ENCODE measurements at regions not wholly inside any gene's neighbourhood (a gene's known extent, or its start where the extent isn't known, plus 50 kb on each side); places are given as distances from the start of the nearest gene placed in this dataset.

- no peak overlapping the region for H3K4me3 ChIP-seq (ENCODE audit: low read depth, low read length)
- TF ChIP-seq CTCF (IDR thresholded peaks at IDR 0.05; ENCODE audit: low read depth, low read length, missing control alignments), result no peak
Measured at GRCh38 chr5:14090755-14091154, 52.4 kb upstream of the TRIO start.

GRCh38 chr5:14090290-14090689 lies 52.9 kb upstream of the TRIO start:
- DNase-seq (ENCODE audit: low read depth), result no peak
- no peak for TF ChIP-seq CTCF (IDR thresholded peaks at IDR 0.05; ENCODE audit: low read depth, low read length, missing control alignments)

More at GRCh38 chr5:14090755-14091154, 52.4 kb upstream of the TRIO start:
- DNase-seq (ENCODE audit: low read depth), result no peak

GRCh38 chr5:14089198-14089597 lies 53.9 kb upstream of the TRIO start:
- H3K4me3 ChIP-seq (ENCODE audit: low read depth, low read length), result no peak overlapping the region
- no peak for DNase-seq (ENCODE audit: low read depth)
- TF ChIP-seq CTCF (IDR thresholded peaks at IDR 0.05; ENCODE audit: low read depth, low read length, missing control alignments), result no peak

More at GRCh38 chr5:14090290-14090689, 52.9 kb upstream of the TRIO start:
- H3K4me3 ChIP-seq (ENCODE audit: low read depth, low read length), result no peak overlapping the region

GRCh38 chr5:14086261-14086660 lies 56.9 kb upstream of the TRIO start:
- no peak for DNase-seq (ENCODE audit: low read depth)

GRCh38 chr5:14082973-14083372 lies 60.2 kb upstream of the TRIO start:
- no peak for DNase-seq (ENCODE audit: low read depth)
- no peak for TF ChIP-seq CTCF (IDR thresholded peaks at IDR 0.05; ENCODE audit: low read depth, low read length, missing control alignments)
- H3K4me3 ChIP-seq (ENCODE audit: low read depth, low read length), result no peak overlapping the region

More at GRCh38 chr5:14086261-14086660, 56.9 kb upstream of the TRIO start:
- no peak overlapping the region for H3K4me3 ChIP-seq (ENCODE audit: low read depth, low read length)
- no peak for TF ChIP-seq CTCF (IDR thresholded peaks at IDR 0.05; ENCODE audit: low read depth, low read length, missing control alignments)

- no peak overlapping the region for H3K4me3 ChIP-seq (ENCODE audit: low read depth, low read length)
- TF ChIP-seq CTCF (IDR thresholded peaks at IDR 0.05; ENCODE audit: low read depth, low read length, missing control alignments), result no peak
- DNase-seq (ENCODE audit: low read depth), result no peak
Measured at GRCh38 chr5:14082523-14082922, 60.6 kb upstream of the TRIO start.

- DNase-seq (ENCODE audit: low read depth), result no peak
- H3K4me3 ChIP-seq (ENCODE audit: low read depth, low read length), result no peak overlapping the region
Measured at GRCh38 chr5:14081791-14082190, 61.4 kb upstream of the TRIO start.

More at GRCh38 chr5:14081791-14082190, 61.4 kb upstream of the TRIO start:
- TF ChIP-seq CTCF (IDR thresholded peaks at IDR 0.05; ENCODE audit: low read depth, low read length, missing control alignments), result no peak

All from GM12864 (cell line).